ENCODE measurements at regions not wholly inside any gene's neighbourhood (a gene's known extent, or its start where the extent isn't known, plus 50 kb on each side); places are given as distances from the start of the nearest gene placed in this dataset.

DNA sequence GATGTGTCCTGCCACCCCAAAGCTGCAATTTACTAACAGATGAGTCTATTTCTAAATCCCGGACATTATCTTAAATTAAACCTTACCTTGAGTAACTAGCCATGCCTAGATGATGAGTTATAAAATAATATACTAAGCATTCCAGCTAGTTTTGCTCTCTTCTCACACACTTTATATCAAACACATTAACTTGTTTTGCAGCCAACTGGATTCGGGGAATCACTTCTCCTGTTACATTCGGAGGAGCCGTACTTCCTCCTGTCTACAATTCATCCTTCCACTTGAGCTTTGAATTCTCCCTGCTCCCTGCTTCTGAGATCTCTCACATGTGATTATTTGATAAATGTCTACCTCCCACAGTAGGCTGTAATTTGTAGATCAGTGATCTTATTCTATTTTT, 420.1 kb downstream of the GJA1 start:
- TF ChIP-seq, protein P1, sequence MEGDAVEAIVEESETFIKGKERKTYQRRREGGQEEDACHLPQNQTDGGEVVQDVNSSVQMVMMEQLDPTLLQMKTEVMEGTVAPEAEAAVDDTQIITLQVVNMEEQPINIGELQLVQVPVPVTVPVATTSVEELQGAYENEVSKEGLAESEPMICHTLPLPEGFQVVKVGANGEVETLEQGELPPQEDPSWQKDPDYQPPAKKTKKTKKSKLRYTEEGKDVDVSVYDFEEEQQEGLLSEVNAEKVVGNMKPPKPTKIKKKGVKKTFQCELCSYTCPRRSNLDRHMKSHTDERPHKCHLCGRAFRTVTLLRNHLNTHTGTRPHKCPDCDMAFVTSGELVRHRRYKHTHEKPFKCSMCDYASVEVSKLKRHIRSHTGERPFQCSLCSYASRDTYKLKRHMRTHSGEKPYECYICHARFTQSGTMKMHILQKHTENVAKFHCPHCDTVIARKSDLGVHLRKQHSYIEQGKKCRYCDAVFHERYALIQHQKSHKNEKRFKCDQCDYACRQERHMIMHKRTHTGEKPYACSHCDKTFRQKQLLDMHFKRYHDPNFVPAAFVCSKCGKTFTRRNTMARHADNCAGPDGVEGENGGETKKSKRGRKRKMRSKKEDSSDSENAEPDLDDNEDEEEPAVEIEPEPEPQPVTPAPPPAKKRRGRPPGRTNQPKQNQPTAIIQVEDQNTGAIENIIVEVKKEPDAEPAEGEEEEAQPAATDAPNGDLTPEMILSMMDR (IDR thresholded peaks at IDR 0.05 in 2 of 3, conservative IDR thresholded peaks at IDR 0.05 in 1 of 3; ENCODE audit: insufficient read depth in 2 of 3, low read depth in 1 of 3, low read length in 3 of 3), result no peak
- TF ChIP-seq ZNF232 (CRISPR knock-in tag; IDR thresholded peaks at IDR 0.05) (no peak), ZSCAN32 (CRISPR knock-in tag; IDR thresholded peaks at IDR 0.05) (no peak)

Data from K562 (cell line).